ENCODE measurements at regions not wholly inside any gene's neighbourhood (a gene's known extent, or its start where the extent isn't known, plus 50 kb on each side); places are given as distances from the start of the nearest gene placed in this dataset.
"Not testable (repeated sequence)": the region's sequence is repeated elsewhere in the genome, so short reads cannot be mapped to it uniquely, and the experiment has no call there.

- not testable (repeated sequence) for TF ChIP-seq CTCF, POLR2AphosphoS5 (IDR thresholded peaks at IDR 0.05)
Measured at GRCh38 chr3:75394562-75395360, 269.4 kb upstream of the FRG2C start.

Data from esophagus muscularis mucosa (tissue), 3 donors.